Choroid plexus epithelial cell (primary cell): ENCODE measurements at regions not wholly inside any gene's neighbourhood (a gene's known extent, or its start where the extent isn't known, plus 50 kb on each side); places are given as distances from the start of the nearest gene placed in this dataset.

Experiments used
- DNase-seq: peaks from one replicate; pipeline ENCODE4 v3.0.0-alpha.2; 2010; ENCODE audit warnings: low read depth
- H3K4me3 ChIP-seq: 2 replicates; pipeline ENCODE4 v1.5.1; 2011; ENCODE audit warnings: low read depth, mild to moderate bottlenecking, control low read depth, low read length, moderate library complexity
- CTCF ChIP-seq: conservative IDR thresholded peaks from 2 replicates; pipeline ENCODE4 v1.5.1; 2011; ENCODE audit warnings: low read depth, mild to moderate bottlenecking, control low read depth, inconsistent platforms, low read length, moderate library complexity

- H3K4me3 ChIP-seq, result no peak overlapping the region
- no peak for TF ChIP-seq CTCF
- DNase-seq, result no peak
Observed at GRCh38 chr2:239498981-239499634, 98.3 kb upstream of the HDAC4 start.

GRCh38 chr2:239498576-239498975 is 97.8 kb upstream of the HDAC4 start:
- no peak overlapping the region for H3K4me3 ChIP-seq
- no peak for DNase-seq
- TF ChIP-seq CTCF, result no peak

GRCh38 chr2:239496700-239497099 is 95.9 kb upstream of the HDAC4 start:
- TF ChIP-seq CTCF, result no peak
- H3K4me3 ChIP-seq, result no peak overlapping the region
- DNase-seq, result no peak

GRCh38 chr2:239495791-239496233 is 95.0 kb upstream of the HDAC4 start:
- no peak overlapping the region for H3K4me3 ChIP-seq
- no peak for DNase-seq
- no peak for TF ChIP-seq CTCF

- no peak for TF ChIP-seq CTCF
- no peak for DNase-seq
Observed at GRCh38 chr2:239495175-239495574, 94.4 kb upstream of the HDAC4 start.

GRCh38 chr2:239494578-239494977 is 93.8 kb upstream of the HDAC4 start:
- H3K4me3 ChIP-seq, result no peak overlapping the region
- no peak for TF ChIP-seq CTCF
- no peak for DNase-seq

More at GRCh38 chr2:239495175-239495574, 94.4 kb upstream of the HDAC4 start:
- no peak overlapping the region for H3K4me3 ChIP-seq

- TF ChIP-seq CTCF, result no peak
- no peak overlapping the region for H3K4me3 ChIP-seq
- no peak for DNase-seq
Observed at GRCh38 chr2:239489481-239489880, 88.7 kb upstream of the HDAC4 start.
